ENCODE measurements at regions not wholly inside any gene's neighbourhood (a gene's known extent, or its start where the extent isn't known, plus 50 kb on each side); places are given as distances from the start of the nearest gene placed in this dataset.

- Histone ChIP-seq H3K4me3 (no peak overlapping the region), H3K36me3 (no peaks in the 10 kb centered on the region), H3K9me3 (peaks cover 0 to 5% (median 2%) of the 10 kb centered on the region in 4 donors), H3K27me3 (no peaks in the 10 kb centered on the region), H3K27ac (replicated peaks in 1 of 4) (no peak overlapping the region), H3K4me1 (peaks cover 0 to 7% (median 0%) of the 10 kb centered on the region in 4 donors)
- 91% methylated on average over 2 of the region's 2 CpGs for WGBS
- intact Hi-C loops (cut with DNase I): no loop called here
- no peak for TF ChIP-seq POLR2AphosphoS5 (IDR thresholded peaks at IDR 0.05)
- TF ChIP-seq POLR2A (IDR thresholded peaks at IDR 0.05; ENCODE audit: low read depth): no peak
- TF ChIP-seq, protein P1, sequence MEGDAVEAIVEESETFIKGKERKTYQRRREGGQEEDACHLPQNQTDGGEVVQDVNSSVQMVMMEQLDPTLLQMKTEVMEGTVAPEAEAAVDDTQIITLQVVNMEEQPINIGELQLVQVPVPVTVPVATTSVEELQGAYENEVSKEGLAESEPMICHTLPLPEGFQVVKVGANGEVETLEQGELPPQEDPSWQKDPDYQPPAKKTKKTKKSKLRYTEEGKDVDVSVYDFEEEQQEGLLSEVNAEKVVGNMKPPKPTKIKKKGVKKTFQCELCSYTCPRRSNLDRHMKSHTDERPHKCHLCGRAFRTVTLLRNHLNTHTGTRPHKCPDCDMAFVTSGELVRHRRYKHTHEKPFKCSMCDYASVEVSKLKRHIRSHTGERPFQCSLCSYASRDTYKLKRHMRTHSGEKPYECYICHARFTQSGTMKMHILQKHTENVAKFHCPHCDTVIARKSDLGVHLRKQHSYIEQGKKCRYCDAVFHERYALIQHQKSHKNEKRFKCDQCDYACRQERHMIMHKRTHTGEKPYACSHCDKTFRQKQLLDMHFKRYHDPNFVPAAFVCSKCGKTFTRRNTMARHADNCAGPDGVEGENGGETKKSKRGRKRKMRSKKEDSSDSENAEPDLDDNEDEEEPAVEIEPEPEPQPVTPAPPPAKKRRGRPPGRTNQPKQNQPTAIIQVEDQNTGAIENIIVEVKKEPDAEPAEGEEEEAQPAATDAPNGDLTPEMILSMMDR (IDR thresholded peaks at IDR 0.05): no peak
- no peak for TF ChIP-seq EP300 (IDR thresholded peaks at IDR 0.05)
- DNase-seq (ENCODE audit: extremely low spot score): no peak
These were observed 223.7 kb upstream of the ZC3H12C start for GRCh38 chr11:109869536-109869935.

- Histone ChIP-seq H3K9me3 (peaks cover 0 to 5% (median 2%) of the 10 kb centered on the region in 4 donors), H3K27me3 (no peaks in the 10 kb centered on the region), H3K4me3 (no peak overlapping the region), H3K4me1 (no peaks in the 10 kb centered on the region), H3K36me3 (no peaks in the 10 kb centered on the region), H3K27ac (replicated peaks in 1 of 4) (no peak overlapping the region)
- DNase-seq (ENCODE audit: extremely low spot score): no peak
- no peak for TF ChIP-seq POLR2AphosphoS5 (IDR thresholded peaks at IDR 0.05)
- intact Hi-C loops (cut with DNase I): no loop called here
- 91% methylated on average over 6 of the region's 6 CpGs for WGBS
These were observed 222.9 kb upstream of the ZC3H12C start for GRCh38 chr11:109870297-109870696.

GRCh38 chr11:109877043-109877442 lies 216.1 kb upstream of the ZC3H12C start:
- Histone ChIP-seq H3K4me1 (no peaks in the 10 kb centered on the region), H3K36me3 (no peaks in the 10 kb centered on the region), H3K27me3 (no peaks in the 10 kb centered on the region), H3K27ac (replicated peaks in 1 of 4) (no peak overlapping the region), H3K4me3 (no peak overlapping the region), H3K9me3 (peaks cover 0 to 5% (median 2%) of the 10 kb centered on the region in 4 donors)
- intact Hi-C loops (cut with DNase I): no loop called here
- 46% methylated on average over 4 of the region's 4 CpGs for WGBS
- DNase-seq (ENCODE audit: extremely low spot score): no peak
- no peak for TF ChIP-seq POLR2A (IDR thresholded peaks at IDR 0.05; ENCODE audit: low read depth)
- TF ChIP-seq EP300 (IDR thresholded peaks at IDR 0.05): no peak
- TF ChIP-seq, protein P1 (IDR thresholded peaks at IDR 0.05): no peak
- no peak for TF ChIP-seq POLR2AphosphoS5 (IDR thresholded peaks at IDR 0.05)

- H3K9me3 ChIP-seq: no peaks in the 10 kb centered on the region
- peaks cover 0 to 4% (median 2%) of the 10 kb centered on the region in 4 donors for H3K4me1 ChIP-seq
- intact Hi-C loops (cut with DNase I): no loop called here
- DNase-seq (ENCODE audit: extremely low spot score): no peak
- H3K27me3 ChIP-seq: no peaks in the 10 kb centered on the region
- H3K36me3 ChIP-seq: no peaks in the 10 kb centered on the region
- WGBS: 82% methylated on average over 4 of the region's 4 CpGs
- H3K27ac ChIP-seq (replicated peaks in 1 of 4): no peak overlapping the region
- no peak for TF ChIP-seq POLR2A (IDR thresholded peaks at IDR 0.05; ENCODE audit: low read depth)
- H3K4me3 ChIP-seq: no peak overlapping the region
These were observed 208.7 kb upstream of the ZC3H12C start for GRCh38 chr11:109884501-109884900.

DNA sequence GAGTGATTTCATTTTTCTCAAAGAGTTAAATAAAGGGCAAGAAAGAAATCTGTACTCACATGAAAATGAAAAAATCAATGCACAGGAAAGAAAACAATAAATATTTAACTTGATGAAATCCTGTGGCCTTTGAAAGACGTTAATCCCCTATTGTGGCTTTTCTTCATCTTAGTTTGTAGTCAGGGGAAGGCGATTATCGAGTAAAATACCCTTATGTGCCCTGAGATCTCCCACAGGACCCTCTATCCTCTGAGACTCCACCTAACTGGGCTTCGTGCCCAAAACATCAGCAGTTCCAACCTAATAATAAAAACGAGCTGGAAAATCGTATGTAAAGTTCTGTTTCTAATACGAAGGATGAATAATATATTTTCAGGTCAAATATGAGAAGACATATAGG lies 208.2 kb upstream of the ZC3H12C start:
- no peak for DNase-seq (ENCODE audit: extremely low spot score)
- Histone ChIP-seq H3K27ac (replicated peaks in 1 of 4) (no peak overlapping the region), H3K4me1 (peaks cover 0 to 9% (median 6%) of the 10 kb centered on the region in 4 donors), H3K27me3 (no peaks in the 10 kb centered on the region), H3K4me3 (no peak overlapping the region), H3K9me3 (no peaks in the 10 kb centered on the region), H3K36me3 (no peaks in the 10 kb centered on the region)
- intact Hi-C loops (cut with DNase I): no loop called here
- TF ChIP-seq POLR2A (IDR thresholded peaks at IDR 0.05; ENCODE audit: low read depth) (no peak), POLR2AphosphoS5 (IDR thresholded peaks at IDR 0.05) (no peak), EP300 (IDR thresholded peaks at IDR 0.05) (no peak)
- TF ChIP-seq, protein P1 (IDR thresholded peaks at IDR 0.05): no peak
- 60% methylated on average over 7 of the region's 7 CpGs for WGBS

DNA sequence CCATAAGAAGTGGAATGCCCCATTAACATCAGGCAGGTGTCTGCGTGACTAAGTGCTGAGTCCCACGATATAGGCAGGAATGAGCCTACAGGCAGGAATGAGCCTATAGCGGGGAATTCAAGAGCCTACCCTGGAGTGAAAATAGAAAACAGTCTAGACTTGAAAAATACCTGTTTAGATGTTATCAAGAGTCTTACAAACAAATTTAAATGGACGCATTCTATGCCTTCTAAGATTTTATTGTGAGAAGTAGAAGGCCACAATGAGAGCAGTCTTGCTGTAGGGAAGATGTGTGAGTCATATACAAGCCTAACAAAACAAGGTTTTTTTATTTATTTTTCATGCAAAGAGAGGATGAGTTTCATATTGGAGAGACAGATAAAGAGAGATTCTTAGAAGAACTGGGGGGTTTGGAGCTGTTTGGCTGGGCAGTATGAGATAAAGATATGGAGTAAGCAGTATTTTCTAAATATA lies 200.8 kb upstream of the ZC3H12C start:
- WGBS: 93% methylated on average over 4 of the region's 4 CpGs
- Histone ChIP-seq H3K4me1 (peaks cover 0 to 12% (median 7%) of the 10 kb centered on the region in 4 donors), H3K4me3 (no peak overlapping the region), H3K36me3 (no peaks in the 10 kb centered on the region), H3K27ac (replicated peaks in 1 of 4) (no peak overlapping the region), H3K27me3 (no peaks in the 10 kb centered on the region), H3K9me3 (no peaks in the 10 kb centered on the region)
- DNase-seq (ENCODE audit: extremely low spot score): no peak
- intact Hi-C loops (cut with DNase I): no loop called here
- TF ChIP-seq POLR2AphosphoS5 (IDR thresholded peaks at IDR 0.05) (no peak), EP300 (IDR thresholded peaks at IDR 0.05) (no peak), POLR2A (IDR thresholded peaks at IDR 0.05; ENCODE audit: low read depth) (no peak)
- TF ChIP-seq, protein P1 (IDR thresholded peaks at IDR 0.05): no peak

Measured in esophagus muscularis mucosa (tissue), 4 donors.